ENCODE measurements at regions not wholly inside any gene's neighbourhood (a gene's known extent, or its start where the extent isn't known, plus 50 kb on each side); places are given as distances from the start of the nearest gene placed in this dataset.

- no peak overlapping the region for H3K27ac ChIP-seq
- no peak for DNase-seq (ENCODE audit: low spot score)
- no peak overlapping the region for H3K4me3 ChIP-seq
- TF ChIP-seq CTCF (IDR thresholded peaks at IDR 0.05) = no peak
Measured at GRCh38 chr10:121313119-121313875, 284.9 kb downstream of the FGFR2 start.

GRCh38 chr10:121316432-121316831, 281.8 kb downstream of the FGFR2 start:
- DNase-seq (ENCODE audit: low spot score) = no peak
- TF ChIP-seq CTCF (IDR thresholded peaks at IDR 0.05) = no peak
- H3K4me3 ChIP-seq = no peak overlapping the region
- H3K27ac ChIP-seq = no peak overlapping the region

- no peak for TF ChIP-seq CTCF (IDR thresholded peaks at IDR 0.05)
- no peak for DNase-seq (ENCODE audit: low spot score)
- Histone ChIP-seq H3K4me3 (no peak overlapping the region), H3K27ac (no peak overlapping the region)
Measured at GRCh38 chr10:121317374-121317773, 280.9 kb downstream of the FGFR2 start.

GRCh38 chr10:121322046-121322445, 276.2 kb downstream of the FGFR2 start:
- Histone ChIP-seq H3K4me3 (no peak overlapping the region), H3K27ac (no peak overlapping the region)
- no peak for DNase-seq (ENCODE audit: low spot score)
- no peak for TF ChIP-seq CTCF (IDR thresholded peaks at IDR 0.05)

- H3K4me3 ChIP-seq = no peak overlapping the region
- no peak for TF ChIP-seq CTCF (IDR thresholded peaks at IDR 0.05)
- DNase-seq (ENCODE audit: low spot score) = no peak
- H3K27ac ChIP-seq = no peak overlapping the region
Measured at GRCh38 chr10:121322776-121323175, 275.5 kb downstream of the FGFR2 start.

- no peak for TF ChIP-seq CTCF (IDR thresholded peaks at IDR 0.05)
- DNase-seq (ENCODE audit: low spot score) = no peak
- Histone ChIP-seq H3K4me3 (no peak overlapping the region), H3K27ac (no peak overlapping the region)
Measured at GRCh38 chr10:121323443-121323842, 274.8 kb downstream of the FGFR2 start.

- H3K4me3 ChIP-seq = no peak overlapping the region
- DNase-seq (ENCODE audit: low spot score) = no peak
- TF ChIP-seq CTCF (IDR thresholded peaks at IDR 0.05) = no peak
- H3K27ac ChIP-seq = no peak overlapping the region
Measured at GRCh38 chr10:121324678-121325213, 273.5 kb downstream of the FGFR2 start.
